A673 (cell line): ENCODE measurements at regions not wholly inside any gene's neighbourhood (a gene's known extent, or its start where the extent isn't known, plus 50 kb on each side); places are given as distances from the start of the nearest gene placed in this dataset.

Experiments
- EZH2 ChIP-seq: fragments of 200-600 bp; sonication (generic); IDR thresholded peaks from 2 replicates; pipeline ENCODE4 v1.6.1; 2017; ENCODE audit warnings: borderline replicate concordance, low read depth, mild to moderate bottlenecking, mixed read lengths, antibody characterized with exemption, low read length; ENCODE audit not compliant: poor library complexity, severe bottlenecking
- TF ChIP-seq, protein P1 (sequence below): fragments of 300-800, 200-600 bp; sonication (generic); conservative IDR thresholded peaks from 2 replicates; pipeline ENCODE4 v1.5.1; 2017; ENCODE audit warnings: low read depth, mild to moderate bottlenecking, antibody characterized with exemption, low read length, moderate library complexity, mixed read lengths

DNA sequence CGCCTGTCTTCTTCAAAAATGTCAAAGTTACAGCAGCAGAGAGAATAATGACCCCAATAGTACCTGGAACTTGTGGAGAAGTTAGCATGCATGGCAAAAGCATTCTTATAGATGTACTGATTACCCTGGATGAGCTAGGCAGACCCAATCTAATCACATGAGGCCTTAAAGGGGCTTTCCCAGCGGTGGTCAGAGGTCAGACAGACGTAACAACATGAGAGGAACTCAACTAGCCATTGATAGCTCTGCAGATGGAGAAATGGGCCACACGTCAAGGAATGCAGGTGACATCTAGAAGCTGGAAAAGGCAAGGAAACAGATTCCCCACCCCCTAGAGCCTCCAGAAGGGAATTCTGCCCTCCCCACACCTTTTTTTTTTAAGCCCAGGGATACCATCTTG, 156.8 kb upstream of the ARID1B start:
- TF ChIP-seq, protein P1, sequence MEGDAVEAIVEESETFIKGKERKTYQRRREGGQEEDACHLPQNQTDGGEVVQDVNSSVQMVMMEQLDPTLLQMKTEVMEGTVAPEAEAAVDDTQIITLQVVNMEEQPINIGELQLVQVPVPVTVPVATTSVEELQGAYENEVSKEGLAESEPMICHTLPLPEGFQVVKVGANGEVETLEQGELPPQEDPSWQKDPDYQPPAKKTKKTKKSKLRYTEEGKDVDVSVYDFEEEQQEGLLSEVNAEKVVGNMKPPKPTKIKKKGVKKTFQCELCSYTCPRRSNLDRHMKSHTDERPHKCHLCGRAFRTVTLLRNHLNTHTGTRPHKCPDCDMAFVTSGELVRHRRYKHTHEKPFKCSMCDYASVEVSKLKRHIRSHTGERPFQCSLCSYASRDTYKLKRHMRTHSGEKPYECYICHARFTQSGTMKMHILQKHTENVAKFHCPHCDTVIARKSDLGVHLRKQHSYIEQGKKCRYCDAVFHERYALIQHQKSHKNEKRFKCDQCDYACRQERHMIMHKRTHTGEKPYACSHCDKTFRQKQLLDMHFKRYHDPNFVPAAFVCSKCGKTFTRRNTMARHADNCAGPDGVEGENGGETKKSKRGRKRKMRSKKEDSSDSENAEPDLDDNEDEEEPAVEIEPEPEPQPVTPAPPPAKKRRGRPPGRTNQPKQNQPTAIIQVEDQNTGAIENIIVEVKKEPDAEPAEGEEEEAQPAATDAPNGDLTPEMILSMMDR: no peak
- no peak for TF ChIP-seq EZH2
